ENCODE measurements at regions not wholly inside any gene's neighbourhood (a gene's known extent, or its start where the extent isn't known, plus 50 kb on each side); places are given as distances from the start of the nearest gene placed in this dataset.

GRCh38 chr20:60748086-60748485 lies 504.0 kb upstream of the CDH4 start:
- DNase-seq (ENCODE audit: low read depth): no peak
- TF ChIP-seq CTCF (IDR thresholded peaks at IDR 0.05; ENCODE audit: insufficient read depth, low read depth, low read length): no peak
- no peak overlapping the region for H3K4me3 ChIP-seq (ENCODE audit: low read depth, low read length)

GRCh38 chr20:60749804-60750602 lies 502.1 kb upstream of the CDH4 start:
- TF ChIP-seq CTCF (IDR thresholded peaks at IDR 0.05; ENCODE audit: insufficient read depth, low read depth, low read length): no peak
- DNase-seq (ENCODE audit: low read depth): no peak
- H3K4me3 ChIP-seq (ENCODE audit: low read depth, low read length): no peak overlapping the region

GRCh38 chr20:60750909-60751308 lies 501.2 kb upstream of the CDH4 start:
- DNase-seq (ENCODE audit: low read depth): no peak
- no peak for TF ChIP-seq CTCF (IDR thresholded peaks at IDR 0.05; ENCODE audit: insufficient read depth, low read depth, low read length)

GRCh38 chr20:60751826-60752225 lies 500.2 kb upstream of the CDH4 start:
- DNase-seq (ENCODE audit: low read depth): no peak
- no peak overlapping the region for H3K4me3 ChIP-seq (ENCODE audit: low read depth, low read length)
- no peak for TF ChIP-seq CTCF (IDR thresholded peaks at IDR 0.05; ENCODE audit: insufficient read depth, low read depth, low read length)

More at GRCh38 chr20:60750909-60751308, 501.2 kb upstream of the CDH4 start:
- H3K4me3 ChIP-seq (ENCODE audit: low read depth, low read length): no peak overlapping the region

- DNase-seq (ENCODE audit: low read depth): no peak
Observed at GRCh38 chr20:60752741-60753420, 499.2 kb upstream of the CDH4 start.

GRCh38 chr20:60754856-60755255 lies 497.2 kb upstream of the CDH4 start:
- no peak overlapping the region for H3K4me3 ChIP-seq (ENCODE audit: low read depth, low read length)
- no peak for TF ChIP-seq CTCF (IDR thresholded peaks at IDR 0.05; ENCODE audit: insufficient read depth, low read depth, low read length)
- DNase-seq (ENCODE audit: low read depth): no peak

More at GRCh38 chr20:60752741-60753420, 499.2 kb upstream of the CDH4 start:
- no peak for TF ChIP-seq CTCF (IDR thresholded peaks at IDR 0.05; ENCODE audit: insufficient read depth, low read depth, low read length)
- H3K4me3 ChIP-seq (ENCODE audit: low read depth, low read length): no peak overlapping the region
